ENCODE measurements at regions not wholly inside any gene's neighbourhood (a gene's known extent, or its start where the extent isn't known, plus 50 kb on each side); places are given as distances from the start of the nearest gene placed in this dataset.

GRCh38 chr17:72434991-72435618 is 314.3 kb downstream of the SOX9 start:
- peaks cover 9% of the 10 kb centered on the region for H3K4me1 Mint-ChIP-seq
- Histone ChIP-seq H3K27ac (ENCODE audit: low read depth) (no peak overlapping the region), H3F3A (replicated peaks; ENCODE audit: low read depth) (no peaks in the 10 kb centered on the region), H3K27me3 (ENCODE audit: insufficient read depth) (no peaks in the 10 kb centered on the region), H3K9me2 (ENCODE audit: insufficient read depth) (peaks cover 5% of the 10 kb centered on the region; the same call in 1 of the 2 replicates), H3K4me2 (no peak overlapping the region), H4K20me1 (replicated peaks; ENCODE audit: insufficient read depth) (no peaks in the 10 kb centered on the region), H2AFZ (no peak overlapping the region), H3K4me1 (ENCODE audit: insufficient read depth) (no peaks in the 10 kb centered on the region), H3K36me3 (ENCODE audit: insufficient read depth) (no peaks in the 10 kb centered on the region), H3K4me3 (no peak overlapping the region), H3K79me2 (replicated peaks; ENCODE audit: insufficient read depth) (no peaks in the 10 kb centered on the region)
- no peak overlapping the region for H3K4me3 Mint-ChIP-seq
- H3K27me3 Mint-ChIP-seq (ENCODE audit: insufficient read depth, low read depth, poor library complexity) = peaks cover 7% of the 10 kb centered on the region
- peaks cover 5% of the 10 kb centered on the region; the same call in 1 of the 3 replicates for H3K36me3 Mint-ChIP-seq (ENCODE audit: low read depth)
- TF ChIP-seq EZH2 (IDR thresholded peaks at IDR 0.05; ENCODE audit: low read depth, unreplicated experiment) = no peak
- no peak for TF ChIP-seq JUNB (IDR thresholded peaks at IDR 0.05; ENCODE audit: unreplicated experiment)
- TF ChIP-seq CTCF (conservative IDR thresholded peaks at IDR 0.05; ENCODE audit: low read depth in 2 of 2) = no peak
- no peak for TF ChIP-seq STAT1 (IDR thresholded peaks at IDR 0.05; ENCODE audit: unreplicated experiment)
- no peak for TF ChIP-seq ZNF331 (CRISPR knock-in tag; IDR thresholded peaks at IDR 0.05; ENCODE audit: low read depth)
- TF ChIP-seq ETS1 (IDR thresholded peaks at IDR 0.05) = no peak
- TF ChIP-seq REST (IDR thresholded peaks at IDR 0.05; ENCODE audit: unreplicated experiment) = no peak
- TF ChIP-seq NANOG (IDR thresholded peaks at IDR 0.05; ENCODE audit: borderline replicate concordance) = no peak
- no peak for TF ChIP-seq POLR2AphosphoS5 (IDR thresholded peaks at IDR 0.05; ENCODE audit: low read depth)
- TF ChIP-seq ZNF462 (CRISPR knock-in tag; IDR thresholded peaks at IDR 0.05) = no peak
- DNase-seq (ENCODE audit: low spot score) (no peak), ATAC-seq (no peak)
- H3K9me3 Mint-ChIP-seq = peaks cover 12% of the 10 kb centered on the region
- no peak overlapping the region for H3K27ac Mint-ChIP-seq

All from GM23338 (cell line).